ENCODE measurements at regions not wholly inside any gene's neighbourhood (a gene's known extent, or its start where the extent isn't known, plus 50 kb on each side); places are given as distances from the start of the nearest gene placed in this dataset.

GRCh38 chr16:9528511-9529079 lies 437.2 kb downstream of the HAPSTR1 start:
- Mint-ChIP-seq H3K36me3 (no peaks in the 10 kb centered on the region), H3K4me1 (no peaks in the 10 kb centered on the region), H3K4me3 (no peak overlapping the region), H3K27me3 (no peaks in the 10 kb centered on the region), H3K9me3 (peaks cover 0 to 10% (median 8%) of the 10 kb centered on the region in 3 donors), H3K27ac (no peak overlapping the region)

- Mint-ChIP-seq H3K27ac (no peak overlapping the region), H3K36me3 (peaks cover 3% of the 10 kb centered on the region), H3K4me1 (no peaks in the 10 kb centered on the region), H3K4me3 (no peak overlapping the region), H3K9me3 (peaks cover 4 to 12% (median 4%) of the 10 kb centered on the region in 3 donors), H3K27me3 (no peaks in the 10 kb centered on the region)
Observed at GRCh38 chr16:9533042-9533441, 441.6 kb downstream of the HAPSTR1 start.

- H3K36me3 Mint-ChIP-seq = peaks cover 3% of the 10 kb centered on the region
- H3K4me1 Mint-ChIP-seq = no peaks in the 10 kb centered on the region
- H3K27ac Mint-ChIP-seq = no peak overlapping the region
- peaks cover 4 to 18% (median 4%) of the 10 kb centered on the region in 3 donors for H3K9me3 Mint-ChIP-seq
- H3K4me3 Mint-ChIP-seq = no peak overlapping the region
- peaks cover 1% of the 10 kb centered on the region for H3K27me3 Mint-ChIP-seq
Observed at GRCh38 chr16:9534759-9535158, 443.3 kb downstream of the HAPSTR1 start.

GRCh38 chr16:9536905-9537304 lies 445.5 kb downstream of the HAPSTR1 start:
- H3K27ac Mint-ChIP-seq = no peak overlapping the region

GRCh38 chr16:9539346-9539745 lies 447.9 kb downstream of the HAPSTR1 start:
- Mint-ChIP-seq H3K4me1 (no peaks in the 10 kb centered on the region), H3K9me3 (peaks cover 0 to 18% (median 2%) of the 10 kb centered on the region in 3 donors), H3K4me3 (no peak overlapping the region), H3K27ac (no peak overlapping the region), H3K36me3 (peaks cover 3% of the 10 kb centered on the region), H3K27me3 (peaks cover 1% of the 10 kb centered on the region)

More at GRCh38 chr16:9536905-9537304, 445.5 kb downstream of the HAPSTR1 start:
- peaks cover 1% of the 10 kb centered on the region for H3K27me3 Mint-ChIP-seq
- H3K36me3 Mint-ChIP-seq = peaks cover 3% of the 10 kb centered on the region
- H3K4me3 Mint-ChIP-seq = no peak overlapping the region
- peaks cover 2 to 18% (median 4%) of the 10 kb centered on the region in 3 donors for H3K9me3 Mint-ChIP-seq
- no peaks in the 10 kb centered on the region for H3K4me1 Mint-ChIP-seq

GRCh38 chr16:9541723-9542122 lies 450.3 kb downstream of the HAPSTR1 start:
- Mint-ChIP-seq H3K9me3 (peaks cover 0 to 10% (median 5%) of the 10 kb centered on the region in 3 donors), H3K4me3 (no peak overlapping the region), H3K4me1 (no peaks in the 10 kb centered on the region), H3K36me3 (peaks cover 6% of the 10 kb centered on the region), H3K27ac (no peak overlapping the region), H3K27me3 (peaks cover 1% of the 10 kb centered on the region)

- Mint-ChIP-seq H3K36me3 (peaks cover 6% of the 10 kb centered on the region), H3K9me3 (peaks cover 0 to 6% (median 5%) of the 10 kb centered on the region in 3 donors), H3K4me3 (no peak overlapping the region), H3K27ac (no peak overlapping the region), H3K4me1 (no peaks in the 10 kb centered on the region), H3K27me3 (peaks cover 1% of the 10 kb centered on the region)
Observed at GRCh38 chr16:9542165-9542755, 450.8 kb downstream of the HAPSTR1 start.

GRCh38 chr16:9545522-9546437 lies 454.3 kb downstream of the HAPSTR1 start:
- peaks cover 6% of the 10 kb centered on the region for H3K36me3 Mint-ChIP-seq
- H3K4me1 Mint-ChIP-seq = no peaks in the 10 kb centered on the region
- H3K27ac Mint-ChIP-seq = no peak overlapping the region
- H3K4me3 Mint-ChIP-seq = no peak overlapping the region
- peaks cover 0 to 3% (median 0%) of the 10 kb centered on the region in 3 donors for H3K9me3 Mint-ChIP-seq
- no peaks in the 10 kb centered on the region for H3K27me3 Mint-ChIP-seq

- H3K27ac Mint-ChIP-seq = no peak overlapping the region
- H3K36me3 Mint-ChIP-seq = peaks cover 6% of the 10 kb centered on the region
- H3K4me1 Mint-ChIP-seq = no peaks in the 10 kb centered on the region
- peaks cover 0 to 3% (median 0%) of the 10 kb centered on the region in 3 donors for H3K9me3 Mint-ChIP-seq
- no peak overlapping the region for H3K4me3 Mint-ChIP-seq
- no peaks in the 10 kb centered on the region for H3K27me3 Mint-ChIP-seq
Observed at GRCh38 chr16:9546438-9546786, 455.0 kb downstream of the HAPSTR1 start.

GRCh38 chr16:9549487-9549886 lies 458.0 kb downstream of the HAPSTR1 start:
- Mint-ChIP-seq H3K27ac (no peak overlapping the region), H3K9me3 (peaks cover 1 to 4% (median 3%) of the 10 kb centered on the region in 3 donors), H3K4me1 (no peaks in the 10 kb centered on the region), H3K36me3 (peaks cover 6% of the 10 kb centered on the region), H3K27me3 (no peaks in the 10 kb centered on the region), H3K4me3 (no peak overlapping the region)

GRCh38 chr16:9555051-9555450 lies 463.6 kb downstream of the HAPSTR1 start:
- H3K4me1 Mint-ChIP-seq = no peaks in the 10 kb centered on the region
- no peak overlapping the region for H3K27ac Mint-ChIP-seq
- H3K4me3 Mint-ChIP-seq = no peak overlapping the region
- no peaks in the 10 kb centered on the region for H3K27me3 Mint-ChIP-seq
- H3K36me3 Mint-ChIP-seq = no peaks in the 10 kb centered on the region
- H3K9me3 Mint-ChIP-seq = peaks cover 0 to 9% (median 1%) of the 10 kb centered on the region in 3 donors

GRCh38 chr16:9556949-9557665 lies 465.7 kb downstream of the HAPSTR1 start:
- Mint-ChIP-seq H3K9me3 (peaks cover 0 to 9% (median 1%) of the 10 kb centered on the region in 3 donors), H3K4me3 (no peak overlapping the region), H3K27me3 (no peaks in the 10 kb centered on the region), H3K4me1 (no peaks in the 10 kb centered on the region), H3K36me3 (no peaks in the 10 kb centered on the region), H3K27ac (no peak overlapping the region)

- peaks cover 0 to 9% (median 0%) of the 10 kb centered on the region in 3 donors for H3K9me3 Mint-ChIP-seq
- H3K4me3 Mint-ChIP-seq = no peak overlapping the region
- no peaks in the 10 kb centered on the region for H3K4me1 Mint-ChIP-seq
- H3K36me3 Mint-ChIP-seq = no peaks in the 10 kb centered on the region
- H3K27ac Mint-ChIP-seq = no peak overlapping the region
- H3K27me3 Mint-ChIP-seq = no peaks in the 10 kb centered on the region
Observed at GRCh38 chr16:9557713-9558112, 466.3 kb downstream of the HAPSTR1 start.

- Mint-ChIP-seq H3K4me3 (no peak overlapping the region), H3K27me3 (peaks cover 2% of the 10 kb centered on the region), H3K4me1 (peaks cover 0 to 1% (median 0%) of the 10 kb centered on the region in 3 donors), H3K27ac (no peak overlapping the region), H3K9me3 (peaks cover 0 to 2% (median 0%) of the 10 kb centered on the region in 3 donors), H3K36me3 (no peaks in the 10 kb centered on the region)
Observed at GRCh38 chr16:9566099-9566498, 474.7 kb downstream of the HAPSTR1 start.

- Mint-ChIP-seq H3K36me3 (no peaks in the 10 kb centered on the region), H3K27me3 (peaks cover 2% of the 10 kb centered on the region), H3K27ac (no peak overlapping the region), H3K4me1 (peaks cover 0 to 1% (median 0%) of the 10 kb centered on the region in 3 donors), H3K9me3 (peaks cover 0 to 2% (median 0%) of the 10 kb centered on the region in 3 donors), H3K4me3 (no peak overlapping the region)
Observed at GRCh38 chr16:9567666-9568065, 476.2 kb downstream of the HAPSTR1 start.
